ENCODE measurements at regions not wholly inside any gene's neighbourhood (a gene's known extent, or its start where the extent isn't known, plus 50 kb on each side); places are given as distances from the start of the nearest gene placed in this dataset.
A peak's percentile ranks its signal among the peaks of the same experiment; 100 is the strongest.

- WGBS = 96% methylated on average over 6 of the region's 6 CpGs
- Histone ChIP-seq H3K9ac (ENCODE audit: low read depth, low read length) (no peak overlapping the region), H3K4me1 (ENCODE audit: insufficient read depth, low read length) (no peaks in the 10 kb centered on the region), H3K9me3 (ENCODE audit: insufficient read depth, low read depth, low read length) (no peaks in the 10 kb centered on the region), H3K4me3 (ENCODE audit: low read length) (no peak overlapping the region), H3K27me3 (ENCODE audit: insufficient read depth, low read length) (no peaks in the 10 kb centered on the region), H3K36me3 (ENCODE audit: insufficient read depth, low read length) (no peaks in the 10 kb centered on the region), H3K27ac (ENCODE audit: low read depth, low read length) (no peak overlapping the region)
Observed at GRCh38 chr6:143575901-143576426, 64.4 kb upstream of the FUCA2 start.

- Histone ChIP-seq H3K36me3 (ENCODE audit: insufficient read depth, low read length) (no peaks in the 10 kb centered on the region), H3K4me1 (ENCODE audit: insufficient read depth, low read length) (0 out of 2 replicates have a peak, but pooled peaks cover 3% of the 10 kb centered on the region), H3K9ac (ENCODE audit: low read depth, low read length) (no peak overlapping the region), H3K9me3 (ENCODE audit: insufficient read depth, low read depth, low read length) (no peaks in the 10 kb centered on the region), H3K4me3 (ENCODE audit: low read length) (no peak overlapping the region), H3K27ac (ENCODE audit: low read depth, low read length) (no peak overlapping the region), H3K27me3 (ENCODE audit: insufficient read depth, low read length) (no peaks in the 10 kb centered on the region)
- 9% methylated on average over 3 of the region's 5 CpGs for WGBS
Observed at GRCh38 chr6:143575440-143575839, 63.9 kb upstream of the FUCA2 start.

GRCh38 chr6:143570147-143570853, 58.8 kb upstream of the FUCA2 start:
- Histone ChIP-seq H3K36me3 (ENCODE audit: insufficient read depth, low read length) (no peaks in the 10 kb centered on the region), H3K9me3 (ENCODE audit: insufficient read depth, low read depth, low read length) (no peaks in the 10 kb centered on the region), H3K27ac (ENCODE audit: low read depth, low read length) (no peak overlapping the region), H3K4me1 (ENCODE audit: insufficient read depth, low read length) (peaks cover 13% of the 10 kb centered on the region), H3K4me3 (ENCODE audit: low read length) (0 out of 2 replicates have a peak overlapping the region, but pooled peaks have one; percentile 12), H3K27me3 (ENCODE audit: insufficient read depth, low read length) (no peaks in the 10 kb centered on the region), H3K9ac (ENCODE audit: low read depth, low read length) (no peak overlapping the region)
- 55% methylated on average over 13 of the region's 13 CpGs for WGBS

- no peaks in the 10 kb centered on the region for H3K36me3 ChIP-seq (ENCODE audit: insufficient read depth, low read length)
- no peak overlapping the region for H3K9ac ChIP-seq (ENCODE audit: low read depth, low read length)
- no peak overlapping the region for H3K27ac ChIP-seq (ENCODE audit: low read depth, low read length)
- 91% methylated on average over 4 of the region's 4 CpGs for WGBS
- peaks cover 13% of the 10 kb centered on the region for H3K4me1 ChIP-seq (ENCODE audit: insufficient read depth, low read length)
- no peaks in the 10 kb centered on the region for H3K9me3 ChIP-seq (ENCODE audit: insufficient read depth, low read depth, low read length)
- no peak overlapping the region for H3K4me3 ChIP-seq (ENCODE audit: low read length)
- no peaks in the 10 kb centered on the region for H3K27me3 ChIP-seq (ENCODE audit: insufficient read depth, low read length)
Observed at GRCh38 chr6:143569040-143569439, 57.5 kb upstream of the FUCA2 start.

GRCh38 chr6:143564484-143565017, 53.0 kb upstream of the FUCA2 start:
- H3K4me1 ChIP-seq (ENCODE audit: insufficient read depth, low read length) = peaks cover under 1% of the 10 kb centered on the region; the same call in 1 of the 2 replicates
- 95% methylated on average over 6 of the region's 6 CpGs for WGBS
- no peaks in the 10 kb centered on the region for H3K27me3 ChIP-seq (ENCODE audit: insufficient read depth, low read length)
- no peaks in the 10 kb centered on the region for H3K9me3 ChIP-seq (ENCODE audit: insufficient read depth, low read depth, low read length)
- no peak overlapping the region for H3K4me3 ChIP-seq (ENCODE audit: low read length)
- no peak overlapping the region for H3K9ac ChIP-seq (ENCODE audit: low read depth, low read length)
- no peaks in the 10 kb centered on the region for H3K36me3 ChIP-seq (ENCODE audit: insufficient read depth, low read length)
- H3K27ac ChIP-seq (ENCODE audit: low read depth, low read length) = no peak overlapping the region

- no peak overlapping the region for H3K4me3 ChIP-seq (ENCODE audit: low read length)
- H3K9ac ChIP-seq (ENCODE audit: low read depth, low read length) = no peak overlapping the region
- H3K36me3 ChIP-seq (ENCODE audit: insufficient read depth, low read length) = no peaks in the 10 kb centered on the region
- H3K4me1 ChIP-seq (ENCODE audit: insufficient read depth, low read length) = no peaks in the 10 kb centered on the region
- H3K27me3 ChIP-seq (ENCODE audit: insufficient read depth, low read length) = no peaks in the 10 kb centered on the region
- no peaks in the 10 kb centered on the region for H3K9me3 ChIP-seq (ENCODE audit: insufficient read depth, low read depth, low read length)
- no peak overlapping the region for H3K27ac ChIP-seq (ENCODE audit: low read depth, low read length)
- 92% methylated on average over 4 of the region's 4 CpGs for WGBS
Observed at GRCh38 chr6:143562143-143562542, 50.6 kb upstream of the FUCA2 start.
